ENCODE measurements at regions not wholly inside any gene's neighbourhood (a gene's known extent, or its start where the extent isn't known, plus 50 kb on each side); places are given as distances from the start of the nearest gene placed in this dataset.

DNA sequence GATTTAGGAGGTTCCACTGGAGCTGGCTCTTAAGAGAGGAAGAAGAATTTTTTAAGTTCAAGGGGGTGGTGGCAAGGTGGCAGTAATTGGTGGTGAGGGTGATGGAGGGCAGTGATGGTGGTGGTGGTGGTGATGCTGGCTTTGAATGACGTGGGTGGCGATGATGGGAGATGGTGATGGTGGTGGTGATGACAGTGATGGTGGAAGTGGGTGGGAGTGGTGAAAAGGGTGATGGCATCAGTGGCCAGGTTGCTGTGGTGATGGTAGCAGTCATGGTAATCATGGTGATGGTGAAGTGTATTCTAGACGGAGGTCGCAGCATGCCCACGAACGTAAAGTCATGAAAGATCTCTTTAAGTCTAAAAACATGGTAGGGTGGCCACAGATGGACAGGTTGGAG, 197.3 kb downstream of the PTEN start:
- DNase-seq = no peak

DNA sequence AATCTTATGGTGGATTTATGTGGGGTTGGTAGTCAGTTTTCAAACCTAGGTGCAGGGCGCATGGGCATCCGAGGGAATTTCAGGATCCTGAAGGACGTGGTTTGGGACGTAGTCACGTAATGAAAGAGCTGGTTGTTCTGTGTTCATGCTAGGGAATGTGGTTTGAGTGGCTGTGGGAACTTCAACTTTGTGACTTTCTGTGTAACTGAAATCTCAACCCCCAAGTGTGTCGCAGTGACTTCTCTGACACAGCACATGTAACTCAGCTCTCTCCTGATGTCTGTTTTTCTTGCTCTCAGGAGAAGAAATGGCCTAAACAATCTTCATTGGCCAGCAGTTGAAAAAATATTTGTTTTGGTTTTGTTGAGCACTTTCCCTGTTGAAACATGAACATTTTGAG, 199.0 kb downstream of the PTEN start:
- DNase-seq = no peak

- DNase-seq = no peak
These were observed 199.5 kb downstream of the PTEN start for GRCh38 chr10:88062798-88063472.

DNA sequence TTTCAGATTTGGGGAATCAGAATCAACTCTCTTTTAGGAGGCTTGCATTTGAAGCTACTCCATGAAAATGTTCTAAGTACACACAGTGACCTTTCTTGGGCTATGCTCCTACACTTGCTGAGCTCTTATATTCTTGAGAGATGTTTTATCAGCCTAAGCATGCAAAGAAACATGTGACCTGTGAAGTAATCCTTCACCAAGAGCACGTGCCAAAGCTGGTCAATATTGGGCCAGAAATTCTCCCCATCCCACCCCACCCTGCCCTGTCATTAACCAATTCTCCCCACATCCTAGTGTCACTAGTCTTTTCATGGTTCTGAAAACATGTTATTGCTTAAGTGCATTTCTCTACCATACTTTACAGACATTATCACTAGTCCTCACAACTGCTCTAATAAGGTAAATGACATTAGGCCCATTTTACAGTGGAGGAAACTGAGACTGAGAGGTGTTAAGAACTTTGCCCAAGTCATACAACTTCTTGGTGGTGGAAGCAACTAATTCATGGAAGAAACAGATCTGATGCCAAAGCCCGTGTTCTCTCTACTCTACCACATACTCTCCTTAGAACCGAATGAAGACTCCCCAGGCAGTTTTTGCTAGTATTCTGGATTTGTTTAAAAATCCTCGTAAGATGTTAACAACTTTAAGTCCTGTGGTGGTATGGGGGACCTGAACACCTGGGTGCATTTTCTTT, 200.6 kb downstream of the PTEN start:
- DNase-seq = no peak

DNA sequence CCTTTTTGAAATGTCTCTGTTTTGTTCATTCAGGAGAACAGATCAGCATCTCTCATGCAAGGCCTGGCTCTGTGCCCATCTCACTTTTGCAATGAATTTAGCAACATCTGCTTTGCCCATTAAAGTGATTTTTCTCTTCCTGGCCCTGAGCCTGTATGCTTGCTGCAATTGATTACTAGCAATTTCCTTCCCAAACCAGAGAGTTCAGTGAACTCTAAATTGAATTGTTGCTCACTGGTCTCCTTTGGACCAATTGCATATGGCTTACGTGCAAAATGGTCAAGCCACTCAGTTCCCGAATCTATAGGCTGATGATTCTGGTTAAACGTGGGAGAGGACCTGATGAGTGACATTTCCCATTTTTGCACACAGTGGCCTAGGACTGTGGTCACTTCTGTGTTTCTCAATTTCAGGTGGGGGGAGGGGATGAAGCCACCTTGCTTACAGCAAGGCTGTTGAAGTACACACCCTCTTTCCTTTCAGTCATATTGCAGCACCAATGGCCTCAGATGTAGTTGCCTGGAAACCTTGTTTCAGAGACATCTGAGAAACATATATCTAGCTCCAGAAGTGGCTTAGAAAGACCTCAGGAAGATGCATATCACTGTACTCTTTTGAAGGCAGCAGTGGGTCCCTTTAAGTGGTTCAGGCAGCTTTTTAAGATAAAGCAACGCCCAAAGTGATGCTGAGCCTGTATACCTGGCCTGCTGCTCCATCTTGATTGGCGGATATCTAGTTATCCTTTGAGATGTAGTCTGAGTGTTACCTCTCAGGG, 201.4 kb downstream of the PTEN start:
- DNase-seq = no peak

DNA sequence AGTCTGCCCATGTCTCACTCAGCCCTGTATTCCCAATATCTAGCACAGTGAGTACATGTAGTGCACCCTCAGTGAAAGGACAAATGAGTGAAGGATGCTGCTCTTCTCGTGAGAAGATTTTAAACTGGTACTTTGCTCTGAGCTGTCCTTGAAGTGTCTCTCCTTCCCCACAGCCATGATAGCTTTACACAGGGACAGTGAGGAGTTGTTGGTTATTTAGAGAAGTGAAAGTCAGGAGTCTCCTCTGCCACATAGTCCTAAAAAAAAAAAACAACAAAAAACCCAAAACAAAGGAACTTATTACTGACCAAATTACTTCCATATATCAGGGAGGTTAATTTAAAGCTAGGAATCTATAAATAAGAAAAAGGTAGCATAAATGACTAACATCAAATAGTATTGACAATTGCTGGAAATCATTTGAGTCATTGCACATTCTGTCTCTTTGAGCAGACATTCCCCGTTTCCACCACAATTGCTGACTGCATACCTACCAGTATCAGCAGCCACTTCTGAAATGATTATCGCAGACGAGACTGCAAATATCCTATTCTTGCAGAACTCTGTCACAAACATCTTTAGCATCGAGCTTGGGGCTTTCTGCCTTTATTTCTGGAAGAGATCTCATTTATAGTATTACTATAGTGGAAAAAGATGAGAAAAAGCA, 202.1 kb downstream of the PTEN start:
- DNase-seq = no peak

GRCh38 chr10:88066319-88066718, 202.9 kb downstream of the PTEN start:
- no peak for DNase-seq

GRCh38 chr10:88066876-88067275, 203.5 kb downstream of the PTEN start:
- DNase-seq = no peak

GRCh38 chr10:88067737-88068136, 204.3 kb downstream of the PTEN start:
- no peak for DNase-seq

GRCh38 chr10:88069338-88069737, 205.9 kb downstream of the PTEN start:
- DNase-seq = no peak

GRCh38 chr10:88070080-88070880, 206.9 kb downstream of the PTEN start:
- DNase-seq = no peak

DNA sequence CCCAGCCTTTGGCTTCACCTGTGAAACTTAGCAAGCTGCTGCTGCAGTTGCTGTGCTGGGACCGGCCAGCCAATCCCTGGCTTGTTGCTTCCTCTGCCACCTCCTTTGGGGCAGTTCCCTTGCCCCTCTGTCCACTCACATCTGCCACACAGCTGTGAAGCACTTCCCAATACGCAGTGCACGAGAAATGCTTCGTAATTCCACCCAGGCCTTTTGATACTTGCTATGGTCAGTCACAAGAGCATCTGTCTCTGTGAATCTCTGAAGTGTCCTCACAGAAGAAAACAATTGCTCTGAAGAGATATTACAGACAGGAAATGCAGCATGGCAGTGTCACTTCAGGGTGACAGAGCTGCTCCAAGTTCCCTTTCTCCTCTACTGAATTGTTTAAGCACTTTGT, 208.5 kb downstream of the PTEN start:
- no peak for DNase-seq

DNA sequence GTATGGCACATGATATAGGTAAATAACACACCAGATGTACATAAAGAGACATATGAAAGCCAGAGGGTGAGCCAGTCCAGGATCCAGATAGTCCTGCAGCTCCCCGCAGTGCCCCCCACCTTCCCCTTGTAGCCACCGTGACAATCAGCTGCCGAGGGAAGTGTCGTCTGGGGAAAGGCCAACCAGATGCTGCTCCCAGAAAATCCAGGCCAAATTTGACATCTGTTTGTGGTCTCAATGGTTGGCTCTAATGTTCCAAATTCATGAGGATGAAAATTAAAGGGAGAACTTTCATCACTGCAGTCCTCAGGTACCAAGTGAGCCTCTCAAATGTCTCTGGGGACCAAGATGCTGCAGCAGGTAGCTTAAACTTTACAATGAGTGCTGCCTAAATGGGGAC, 210.3 kb downstream of the PTEN start:
- DNase-seq = no peak

GRCh38 chr10:88074971-88075370, 211.5 kb downstream of the PTEN start:
- no peak for DNase-seq

DNA sequence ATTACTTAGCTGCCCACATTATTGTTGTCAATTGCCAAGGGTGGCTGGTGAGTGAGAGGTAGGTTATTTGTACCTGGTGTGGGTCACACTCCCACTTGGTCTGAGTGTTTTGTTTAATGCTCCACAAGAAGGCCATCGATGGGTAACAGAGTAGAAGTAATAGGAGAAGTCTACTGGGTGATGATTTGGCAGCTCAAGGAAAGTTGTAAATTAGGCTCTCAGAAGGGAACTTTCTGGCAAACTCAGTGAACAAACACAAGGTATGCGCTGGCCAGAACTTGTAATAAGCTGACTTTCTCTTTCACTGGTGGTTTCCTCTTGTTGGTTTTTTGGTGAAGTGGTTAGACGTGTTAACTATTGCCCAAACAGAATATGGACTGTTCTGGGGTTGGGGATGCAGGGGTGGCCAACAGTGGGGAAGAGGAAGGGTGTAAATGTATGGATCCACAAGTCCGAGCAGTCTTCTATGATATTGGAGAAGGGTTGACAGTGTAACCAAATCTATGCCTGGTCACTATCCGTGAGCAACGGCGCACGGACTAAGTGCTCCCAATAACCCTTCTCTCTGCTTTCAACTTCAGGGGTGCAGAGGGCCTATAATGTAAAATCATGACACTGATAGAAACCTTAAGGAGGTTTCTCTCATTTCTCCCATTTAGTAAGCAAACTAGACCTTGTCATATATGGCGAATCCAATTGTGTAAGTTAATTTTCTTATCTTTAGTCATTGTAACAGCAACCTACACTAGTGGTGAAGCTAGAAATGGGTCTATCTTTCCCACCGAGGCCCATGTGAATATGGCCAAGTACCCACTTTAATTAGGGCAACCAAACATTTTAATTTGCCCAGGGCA, 212.8 kb downstream of the PTEN start:
- no peak for DNase-seq

- DNase-seq = no peak
These were observed 214.6 kb downstream of the PTEN start for GRCh38 chr10:88077977-88078376.

DNA sequence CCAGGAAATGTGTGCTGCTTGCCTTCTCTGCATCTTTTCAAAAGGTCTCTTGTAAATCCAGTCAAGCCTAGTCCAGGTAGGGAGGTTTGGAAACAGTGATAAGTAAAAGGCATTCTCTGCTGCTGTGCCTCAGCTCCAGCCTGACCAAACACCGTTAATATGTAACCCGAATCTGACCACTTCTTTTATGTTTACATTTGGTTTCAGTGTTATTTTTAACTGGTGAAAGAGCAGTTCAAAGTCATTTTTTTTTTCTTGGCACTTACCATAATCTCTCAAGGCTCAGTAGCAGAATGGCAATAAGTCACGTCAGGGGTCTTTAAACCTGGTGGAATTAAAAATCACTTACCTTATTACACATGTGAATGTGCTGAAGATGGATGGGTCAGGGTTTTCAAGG, 216.8 kb downstream of the PTEN start:
- no peak for DNase-seq

GRCh38 chr10:88081457-88082054, 218.1 kb downstream of the PTEN start:
- no peak for DNase-seq

DNA sequence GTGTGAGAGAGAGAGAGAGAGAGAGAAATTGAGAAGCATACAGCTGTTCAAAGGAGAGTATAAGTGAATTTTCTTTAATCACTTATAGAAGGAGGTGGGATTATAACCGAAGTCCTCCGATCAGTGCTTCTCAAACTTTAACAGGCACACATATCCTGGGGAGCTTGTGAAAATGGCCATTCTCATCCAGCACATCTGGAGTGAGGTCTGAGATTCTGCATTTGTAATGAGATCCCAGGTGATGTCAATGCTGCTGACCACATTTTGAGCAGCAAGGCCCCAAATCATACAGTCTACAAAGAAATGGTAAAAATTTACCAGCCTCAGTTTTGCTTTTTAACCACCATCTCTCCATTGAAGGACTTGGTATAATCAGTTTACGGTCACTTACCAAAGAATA, 219.0 kb downstream of the PTEN start:
- no peak for DNase-seq

DNA sequence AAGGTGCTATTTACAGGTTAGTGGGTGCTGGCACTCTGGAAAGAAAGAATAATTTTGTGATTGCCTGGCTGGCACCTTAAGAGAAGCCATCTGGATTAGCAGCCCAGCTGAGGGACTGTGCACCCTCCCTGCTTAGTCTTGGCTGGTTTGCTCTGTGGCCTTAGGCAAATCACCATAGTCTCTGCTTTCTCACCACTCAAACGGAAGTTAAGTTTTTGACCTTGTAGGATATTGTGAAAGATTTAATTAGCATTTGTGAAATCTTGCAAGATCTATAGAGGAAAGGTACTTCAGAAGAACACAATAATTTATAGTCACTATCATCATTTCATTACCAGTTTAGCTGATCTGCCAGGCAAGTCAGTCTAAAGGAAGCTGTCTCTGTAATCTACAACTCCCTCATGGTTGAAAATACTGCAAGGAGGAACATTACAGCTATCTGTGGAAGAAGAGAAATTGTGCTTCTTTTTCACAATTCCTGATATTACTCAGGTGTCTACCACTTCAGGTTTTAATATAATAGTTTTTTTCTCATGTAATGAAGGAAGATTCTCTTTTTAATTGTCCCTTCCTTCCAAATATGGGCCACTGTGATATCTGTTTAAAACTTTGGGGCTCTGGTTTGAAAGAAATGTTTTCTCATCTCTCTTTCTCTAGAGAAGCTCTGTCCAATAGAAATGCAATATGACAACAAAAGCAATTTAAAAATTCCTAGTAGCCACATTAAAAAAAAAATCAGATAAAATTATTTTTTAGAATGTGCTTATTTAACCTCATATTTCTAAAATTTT, 219.6 kb downstream of the PTEN start:
- DNase-seq = no peak

Measured in stimulated activated CD4-positive, alpha-beta T cell treated with anti-CD3 and anti-CD28 coated beads, Interleukin-12 subunit alpha, Interleukin-12 subunit beta, amount 100 ng/mL, for 4 hours (primary cell).